Fibroblast of skin of left quadriceps (primary cell): ENCODE measurements at regions not wholly inside any gene's neighbourhood (a gene's known extent, or its start where the extent isn't known, plus 50 kb on each side); places are given as distances from the start of the nearest gene placed in this dataset.

ENCODE experiments used
- DNase-seq, 2 experiments: peaks; one replicate each; pipeline ENCODE4 v3.0.0-alpha.2; 2013; ENCODE audit warnings: low read depth in 2 of 2

DNA sequence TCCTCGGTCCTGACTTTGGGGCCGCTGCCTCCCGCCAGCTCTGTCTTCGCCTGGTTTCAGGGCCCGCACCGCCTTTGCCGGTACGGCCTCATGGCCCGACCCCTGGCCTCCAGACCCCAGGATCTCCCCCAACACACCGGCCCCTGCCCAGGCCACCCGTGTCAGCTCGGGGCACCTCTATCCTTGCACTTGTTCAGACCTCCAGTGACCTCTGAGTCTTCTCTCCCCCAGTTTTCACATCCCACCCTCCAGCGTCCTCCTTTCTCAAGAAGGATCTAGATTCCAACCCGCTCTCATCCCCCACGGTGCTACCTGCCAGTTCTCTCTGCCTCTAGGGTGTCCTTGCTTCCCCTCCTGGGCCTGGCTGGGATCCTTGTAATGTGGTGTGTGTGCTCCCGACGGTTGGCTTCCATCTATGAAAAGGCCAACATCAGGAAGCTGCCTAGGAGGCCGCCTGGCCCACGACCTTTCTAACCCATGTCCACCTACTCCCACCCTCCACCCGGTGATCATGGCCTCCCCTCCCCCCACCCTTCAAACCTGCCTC, 61.1 kb downstream of the SPATA31C2 start:
- DNase-seq, result no peak

DNA sequence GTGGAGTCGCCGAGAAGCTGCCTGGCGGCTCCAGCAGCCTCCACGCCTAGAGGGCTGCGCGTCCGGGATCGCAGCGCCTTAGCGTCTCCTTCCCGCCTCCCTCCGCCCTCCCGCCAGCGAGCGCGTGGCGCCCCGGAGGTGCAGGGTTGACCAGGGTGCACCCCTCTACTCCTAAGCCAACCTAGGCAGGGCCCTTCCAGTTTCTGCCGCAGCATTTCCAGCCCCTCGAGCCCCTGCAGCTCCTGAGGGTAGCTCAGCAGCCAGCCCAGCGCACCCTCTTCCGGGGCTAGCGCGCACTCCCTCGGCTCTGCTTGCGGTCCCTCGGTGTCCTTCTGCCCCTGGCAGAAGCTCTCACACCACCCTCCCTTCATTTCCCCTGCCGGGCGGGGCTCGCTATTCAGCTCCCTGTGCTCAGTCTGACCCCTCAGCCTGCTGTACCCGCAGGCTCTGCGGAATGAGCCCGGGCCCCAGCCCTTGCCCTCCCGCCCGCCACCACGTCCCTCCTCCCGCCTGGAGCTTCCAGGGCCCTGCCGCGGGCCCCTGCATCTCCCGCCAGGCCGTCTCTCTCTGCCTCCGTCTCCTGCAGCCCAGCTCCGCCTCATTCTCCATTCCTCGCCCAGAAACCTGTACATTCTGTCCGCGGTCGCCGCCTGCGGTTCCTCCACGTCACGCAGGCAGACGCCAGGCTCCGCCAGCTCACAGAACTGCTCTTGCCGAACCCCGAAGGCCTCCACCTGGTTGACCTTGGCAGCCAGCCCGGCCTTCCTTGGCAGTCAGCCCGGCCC, 61.8 kb downstream of the SPATA31C2 start:
- peak; percentile 37 to 39 for DNase-seq

DNA sequence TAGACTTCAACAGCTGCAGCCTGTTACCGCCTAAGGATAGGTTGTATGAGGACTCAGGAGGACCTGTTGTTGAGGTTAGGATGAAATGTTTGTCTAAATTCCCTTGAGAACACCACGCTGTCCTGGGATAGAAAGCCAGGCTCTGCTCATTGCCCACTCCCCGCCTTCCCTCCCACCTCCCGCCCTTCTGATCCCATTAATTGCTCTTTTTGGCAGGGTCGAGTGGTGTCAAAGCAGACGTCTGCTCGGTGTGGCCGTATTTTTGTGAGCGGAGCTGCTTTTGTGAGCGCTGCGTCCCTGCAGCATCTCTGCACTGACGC, 62.3 kb downstream of the SPATA31C2 start:
- no peak for DNase-seq

DNA sequence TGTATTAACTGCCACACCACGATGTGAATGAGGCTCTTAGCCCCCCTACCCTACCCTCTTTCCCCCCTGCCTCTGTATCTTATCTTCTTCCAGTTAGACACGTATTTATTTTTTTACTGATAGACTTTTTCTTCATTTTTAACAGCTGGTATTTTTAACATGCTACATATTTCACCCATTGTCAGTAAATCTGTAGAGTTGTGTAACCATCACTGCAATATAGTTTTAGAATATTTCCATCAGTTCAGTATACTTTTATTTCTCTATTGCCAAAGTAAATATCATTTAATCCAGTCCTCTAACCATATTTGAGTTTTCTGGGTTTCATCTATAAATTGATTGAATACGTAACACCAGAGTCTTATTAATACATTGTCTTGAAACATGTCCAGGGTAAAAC, 62.8 kb downstream of the SPATA31C2 start:
- no peak for DNase-seq

DNA sequence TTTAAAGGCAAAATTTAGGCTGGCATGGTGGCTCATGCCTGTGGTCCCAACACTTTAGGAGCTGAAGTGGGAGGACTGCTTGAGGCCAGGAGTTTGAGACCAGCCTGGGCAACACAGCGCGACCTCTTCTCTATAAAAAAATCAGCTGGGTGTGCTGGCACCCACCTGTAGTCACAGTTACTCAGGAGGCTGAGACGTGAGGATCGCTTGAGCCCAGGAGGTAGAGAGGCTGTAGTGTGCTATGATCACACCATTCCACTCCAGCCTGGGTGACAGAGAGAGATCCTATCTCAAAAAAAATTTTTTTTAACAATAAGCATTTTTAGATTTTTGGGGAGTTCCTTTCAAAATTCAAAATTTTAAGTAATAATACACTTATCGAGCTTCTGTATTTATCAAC, 63.3 kb downstream of the SPATA31C2 start:
- DNase-seq, result no peak

DNA sequence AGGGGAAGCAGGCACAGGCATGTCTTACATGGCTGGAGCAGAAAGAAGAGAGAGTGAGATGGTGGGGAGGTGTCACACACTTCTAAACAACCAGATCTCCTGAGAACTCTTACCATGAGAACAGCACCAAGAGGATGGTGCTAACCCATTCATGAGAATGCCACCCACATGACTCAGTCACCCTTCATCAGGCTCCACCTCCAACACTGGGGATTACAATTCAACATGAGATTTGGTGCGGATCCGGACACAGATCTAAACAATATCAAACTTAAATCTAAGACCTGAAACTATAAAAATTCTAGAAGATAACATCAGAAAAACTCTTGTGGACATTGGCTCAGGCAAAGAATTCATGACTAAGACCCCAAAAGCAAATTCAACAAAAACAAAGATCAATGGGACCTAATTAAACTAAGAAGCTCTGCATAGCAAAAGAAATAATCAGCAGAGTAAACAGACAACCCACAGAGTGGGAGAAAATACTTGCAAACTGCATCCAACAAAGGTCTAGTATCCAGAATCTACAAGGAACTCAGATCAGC, 65.4 kb downstream of the SPATA31C2 start:
- DNase-seq, result no peak

DNA sequence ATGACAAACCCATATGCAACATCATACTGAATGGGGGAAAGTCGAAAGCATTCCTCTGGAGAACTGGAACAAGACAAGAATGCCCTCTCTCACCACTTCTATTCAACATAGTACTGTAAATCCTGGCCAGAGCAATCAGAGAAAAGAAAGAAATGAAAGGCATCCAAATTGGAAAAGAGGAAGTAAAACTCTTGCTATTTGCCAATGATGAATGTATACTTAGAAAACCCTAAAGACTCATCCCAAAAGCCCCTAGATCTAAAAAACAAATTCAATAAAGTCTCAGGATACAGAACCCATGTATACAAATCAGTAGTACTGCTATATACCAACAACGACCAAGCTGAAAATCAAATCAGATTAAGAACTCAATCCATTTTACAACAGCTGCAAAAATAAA, 66.9 kb downstream of the SPATA31C2 start:
- DNase-seq, result no peak

DNA sequence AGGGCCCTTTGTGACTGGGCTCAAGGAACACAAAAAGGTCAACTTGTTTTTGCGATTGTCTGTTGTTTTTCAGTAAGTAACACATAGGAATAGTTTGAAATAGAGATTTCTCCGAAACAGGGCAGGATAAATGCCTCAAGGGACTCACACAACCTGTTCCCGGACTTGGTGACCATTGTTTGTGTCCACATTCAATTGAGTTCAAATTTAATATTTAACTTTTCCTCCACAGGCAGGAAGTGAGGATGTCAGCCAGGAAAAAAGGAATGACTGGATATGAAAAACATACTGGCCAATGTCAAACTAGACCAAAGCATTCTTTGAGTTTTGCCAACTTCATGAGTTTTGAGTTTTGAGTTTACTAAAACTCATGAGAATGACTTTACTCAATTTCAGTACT, 72.7 kb downstream of the SPATA31C2 start:
- no peak for DNase-seq

DNA sequence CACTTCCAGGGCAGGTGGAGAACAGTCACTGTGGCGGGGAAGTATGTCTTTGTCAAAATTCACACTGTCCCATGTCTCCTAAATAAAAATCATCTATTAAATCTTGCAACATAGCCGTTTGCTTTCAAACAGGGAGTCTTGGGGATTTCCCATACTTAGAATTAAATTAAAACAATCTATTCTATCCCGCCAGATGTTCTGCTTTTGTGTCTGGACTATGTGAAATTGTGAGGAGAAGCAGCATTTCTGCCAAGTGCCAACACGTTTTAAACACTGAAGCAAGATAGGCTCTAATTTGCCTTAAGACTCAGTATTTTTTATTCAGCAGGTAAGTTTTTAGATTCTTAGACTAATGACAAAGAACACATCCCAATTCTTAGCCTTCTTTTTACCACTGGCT, 73.7 kb downstream of the SPATA31C2 start:
- DNase-seq, result no peak

DNA sequence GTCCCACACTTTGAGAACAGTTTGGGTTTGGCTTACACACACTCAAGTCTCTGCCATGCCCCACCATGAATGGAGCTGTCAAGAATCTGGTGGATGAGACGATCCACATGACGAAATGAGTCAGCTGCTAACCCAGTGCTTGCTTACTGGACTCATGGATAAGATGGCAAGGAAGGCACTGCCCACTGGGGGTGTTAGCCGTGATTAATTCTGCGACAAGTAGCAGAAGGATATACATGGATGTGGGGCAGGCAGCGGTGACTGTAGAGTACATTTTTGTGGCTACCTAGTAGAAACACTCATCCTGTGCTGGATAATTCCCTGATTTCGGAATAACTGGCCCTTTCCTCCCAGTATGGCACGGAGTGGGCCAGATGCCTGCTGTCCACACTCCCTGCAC, 77.5 kb downstream of the SPATA31C2 start:
- no peak for DNase-seq

DNA sequence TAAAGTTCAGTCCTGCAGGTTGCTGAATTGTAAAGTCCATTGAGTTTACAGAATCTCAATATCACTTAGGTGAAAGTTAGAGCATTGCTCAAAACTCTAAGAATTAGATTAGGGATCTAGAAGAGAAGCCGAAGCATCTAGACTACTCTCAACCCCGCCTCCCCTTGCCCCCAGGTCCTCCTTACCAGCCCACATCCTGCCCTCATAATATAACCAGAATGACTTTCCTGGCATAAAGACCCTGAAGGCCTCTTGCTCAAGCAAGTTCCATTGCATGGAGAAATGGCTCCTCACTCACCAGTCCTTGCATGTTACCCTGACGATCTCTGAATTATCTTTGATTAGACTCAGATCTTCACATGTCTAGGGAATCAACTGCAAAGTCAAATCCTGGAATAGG, 78.8 kb downstream of the SPATA31C2 start:
- no peak for DNase-seq

DNA sequence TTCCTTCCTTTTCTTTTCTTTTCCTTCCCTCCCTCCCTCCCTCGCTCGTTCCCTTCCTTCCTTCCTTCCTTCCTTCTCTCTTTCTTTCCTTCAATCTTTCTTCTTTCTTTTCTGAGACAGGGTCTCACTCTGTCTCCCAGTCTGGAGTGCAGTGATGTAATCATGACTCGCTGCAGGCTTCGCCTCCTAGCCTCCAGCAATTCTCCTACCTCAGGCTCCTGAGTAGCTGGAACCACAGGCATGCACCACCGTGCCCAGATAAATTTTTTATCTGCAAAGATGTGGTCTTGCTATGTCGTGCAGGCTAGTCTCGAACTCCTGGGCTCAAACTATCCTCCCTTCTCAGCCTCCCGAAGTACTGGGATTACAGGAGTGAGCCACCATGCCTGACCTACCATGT, 81.4 kb downstream of the SPATA31C2 start:
- DNase-seq, result peak; percentile 34 to 35

DNA sequence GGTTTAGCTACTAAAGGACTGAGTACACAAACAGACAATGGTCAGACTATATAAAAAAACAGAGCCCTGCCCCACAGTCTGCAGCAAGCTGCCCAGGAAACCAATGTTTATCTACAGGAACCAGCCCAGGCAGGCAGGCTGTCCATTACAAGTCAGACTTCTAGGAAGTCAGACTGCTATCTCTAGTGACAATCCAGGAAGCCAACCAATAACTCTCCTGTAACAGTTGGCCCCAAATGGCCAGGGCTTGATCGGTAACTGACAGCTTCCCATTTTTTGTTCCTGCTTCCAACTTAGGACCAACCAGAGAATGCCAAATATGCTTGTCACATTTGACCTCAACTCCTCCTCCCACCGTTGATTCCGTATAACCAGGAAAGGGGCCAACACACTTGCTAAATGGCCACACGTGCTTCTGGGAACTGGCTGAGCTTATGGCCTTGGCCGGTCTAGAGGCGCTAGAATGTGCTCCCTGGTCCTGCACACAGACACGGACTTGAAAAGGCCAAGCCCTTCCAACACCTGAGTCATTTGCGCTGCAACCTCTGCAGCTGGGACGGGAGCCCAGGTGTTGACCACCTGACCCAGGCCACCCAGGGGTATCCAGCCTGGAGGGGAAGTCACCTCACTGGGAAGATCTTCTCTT, 79.6 kb upstream of the CDK20 start:
- DNase-seq, result no peak

DNA sequence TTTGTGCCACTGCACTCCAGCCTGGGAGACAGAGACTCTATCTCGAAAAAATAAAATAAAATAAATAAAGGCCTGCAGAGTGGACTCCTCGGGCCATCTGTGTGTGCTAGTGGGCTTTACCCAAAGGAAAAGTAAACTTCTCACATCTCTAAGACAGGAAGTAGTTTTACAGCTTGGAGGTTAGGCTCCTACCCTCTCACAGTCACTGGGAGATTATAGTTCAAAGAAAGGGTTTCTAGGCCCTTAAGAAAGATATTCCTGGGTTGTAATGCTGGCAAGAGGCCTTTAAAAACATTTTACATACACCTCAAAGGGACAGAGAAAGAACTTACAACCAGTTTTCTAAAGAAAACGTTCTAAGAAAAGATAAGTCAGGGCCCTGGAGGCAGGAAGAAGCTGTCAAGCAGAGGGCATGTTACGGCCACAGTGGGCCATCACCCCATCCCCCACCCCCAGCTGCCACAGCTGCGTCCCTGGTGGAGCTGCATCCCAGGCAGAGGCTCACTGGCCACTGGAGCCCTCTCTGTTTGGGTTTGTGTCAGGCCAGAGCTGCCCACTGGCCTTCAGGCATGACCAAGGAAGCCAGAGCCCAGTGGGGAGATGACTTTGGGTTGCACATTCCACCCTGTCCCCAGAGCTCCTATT, 78.1 kb upstream of the CDK20 start:
- no peak for DNase-seq

DNA sequence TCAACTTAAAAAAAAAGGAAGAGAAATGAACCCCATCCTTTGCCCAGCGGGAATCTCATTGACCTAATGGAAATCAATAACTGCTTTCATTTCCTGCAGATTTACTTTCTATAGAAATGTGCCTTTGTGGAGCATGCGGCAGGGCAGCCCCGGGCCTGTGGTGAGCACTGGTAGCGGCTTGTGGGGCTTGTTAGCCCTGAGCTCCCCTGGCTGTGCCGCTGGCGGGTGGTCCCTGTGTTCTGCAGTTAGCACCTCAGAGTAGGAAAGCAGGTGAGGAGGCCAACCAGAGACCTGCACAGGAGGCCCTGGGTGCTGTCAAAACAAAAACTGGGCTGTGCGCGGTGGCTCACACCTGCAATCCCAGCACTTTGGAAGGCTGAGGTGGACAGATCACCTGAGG, 76.8 kb upstream of the CDK20 start:
- no peak for DNase-seq

DNA sequence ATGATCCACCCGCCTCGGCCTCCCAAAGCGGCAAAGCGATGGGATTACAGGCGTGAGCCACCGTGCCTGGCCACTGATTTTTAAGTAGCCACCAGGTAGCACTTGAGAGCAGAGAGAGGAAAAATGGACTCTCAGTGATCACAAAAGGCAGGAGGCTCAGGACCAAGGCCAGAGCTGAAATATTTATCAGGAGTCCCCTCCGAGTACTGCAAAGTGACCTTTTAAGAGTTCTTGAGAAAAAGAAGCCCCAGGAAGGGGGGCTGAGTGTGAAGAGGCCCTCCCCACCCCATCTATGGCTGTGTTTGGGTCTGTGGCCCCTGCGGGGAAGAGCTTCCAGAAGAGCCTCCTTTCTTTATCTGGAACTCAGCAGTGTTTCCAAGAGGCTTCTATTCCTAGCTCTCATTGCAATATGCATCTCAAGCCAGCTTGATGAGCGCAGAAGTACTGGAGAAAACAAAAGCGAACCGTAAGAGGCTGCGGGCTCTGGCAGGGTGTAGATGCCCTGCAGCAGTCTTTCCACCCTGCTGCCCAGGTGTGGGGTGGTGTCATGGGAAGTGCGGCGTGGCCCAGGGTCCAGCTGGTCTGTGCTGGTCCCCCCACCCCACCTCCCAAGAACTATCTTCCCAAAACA, 75.5 kb upstream of the CDK20 start:
- no peak for DNase-seq

DNA sequence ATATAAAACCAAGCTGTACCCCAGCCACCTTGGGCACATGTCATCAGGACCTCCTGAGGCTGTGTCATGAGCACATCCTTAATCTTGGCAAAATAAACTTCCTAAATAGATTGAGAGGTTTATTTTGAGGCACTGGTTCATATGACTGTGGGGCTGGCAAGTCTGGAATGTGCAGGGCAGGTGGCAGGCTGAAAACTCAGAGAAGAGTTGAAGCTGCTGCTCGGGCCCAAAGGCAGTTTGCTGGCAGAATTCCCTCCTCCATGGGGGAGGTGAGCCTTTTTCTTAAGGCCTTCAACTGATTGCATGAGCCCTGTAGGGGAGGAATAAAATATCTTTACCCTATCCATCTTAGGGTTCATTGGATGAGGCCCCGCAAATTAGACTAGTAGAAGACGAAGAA, 72.2 kb upstream of the CDK20 start:
- no peak for DNase-seq

DNA sequence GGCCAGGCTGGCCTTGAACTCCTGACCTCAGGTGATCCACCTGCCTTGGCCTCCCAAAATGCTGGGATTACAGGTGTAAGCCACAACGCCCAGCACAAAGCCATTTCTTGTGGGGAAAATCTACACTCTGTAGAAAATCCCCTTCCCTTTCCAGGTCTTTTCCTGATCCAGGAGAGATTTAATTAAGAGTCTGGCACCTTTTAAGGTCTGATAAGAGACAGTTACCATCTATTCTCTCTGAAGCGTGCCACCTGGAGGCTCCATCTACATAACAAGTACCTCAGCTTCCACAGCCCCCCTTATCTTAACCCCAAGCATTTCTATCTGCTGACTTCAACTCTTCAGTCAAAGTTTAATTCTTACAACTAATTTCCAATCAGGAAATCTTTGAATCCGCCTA, 71.4 kb upstream of the CDK20 start:
- no peak for DNase-seq

DNA sequence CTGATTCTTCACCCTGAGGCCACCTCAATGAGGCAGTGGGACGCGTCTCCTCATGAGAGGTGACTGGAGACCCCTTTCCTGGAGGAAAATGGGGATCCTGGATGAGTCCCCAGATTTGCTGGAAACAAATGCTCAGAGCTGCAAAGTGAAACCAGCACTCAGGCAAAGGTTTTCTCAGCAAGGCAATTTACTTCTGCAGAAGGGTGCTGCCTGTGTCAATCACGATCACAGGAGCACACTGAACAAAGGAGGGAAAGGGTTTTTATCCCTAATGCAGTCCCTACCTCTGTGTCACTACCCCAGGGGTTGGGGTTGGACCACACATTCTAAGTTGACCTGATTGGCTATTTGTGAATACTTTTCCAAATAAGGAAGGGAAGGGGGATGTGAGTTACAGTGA, 69.9 kb upstream of the CDK20 start:
- DNase-seq, result no peak

DNA sequence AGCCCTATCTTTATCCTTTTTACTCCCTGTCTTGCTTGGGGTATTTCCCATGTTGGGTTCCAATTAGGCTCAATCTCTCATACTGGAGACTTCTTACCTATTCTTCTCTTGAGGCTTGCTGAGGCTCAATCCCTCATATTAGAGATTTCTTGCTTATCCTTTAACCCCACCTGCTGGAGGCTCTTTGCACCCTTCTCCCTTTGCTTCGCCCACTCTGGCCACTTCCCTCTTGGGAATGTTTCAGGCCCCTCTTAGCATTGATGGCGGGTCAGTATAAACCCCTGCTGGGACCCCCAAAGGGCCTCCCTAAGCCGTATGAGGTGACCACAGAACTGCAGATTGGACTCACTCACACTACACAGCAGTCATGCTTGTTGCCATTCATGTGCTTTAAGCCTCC, 69.3 kb upstream of the CDK20 start:
- DNase-seq, result no peak

DNA sequence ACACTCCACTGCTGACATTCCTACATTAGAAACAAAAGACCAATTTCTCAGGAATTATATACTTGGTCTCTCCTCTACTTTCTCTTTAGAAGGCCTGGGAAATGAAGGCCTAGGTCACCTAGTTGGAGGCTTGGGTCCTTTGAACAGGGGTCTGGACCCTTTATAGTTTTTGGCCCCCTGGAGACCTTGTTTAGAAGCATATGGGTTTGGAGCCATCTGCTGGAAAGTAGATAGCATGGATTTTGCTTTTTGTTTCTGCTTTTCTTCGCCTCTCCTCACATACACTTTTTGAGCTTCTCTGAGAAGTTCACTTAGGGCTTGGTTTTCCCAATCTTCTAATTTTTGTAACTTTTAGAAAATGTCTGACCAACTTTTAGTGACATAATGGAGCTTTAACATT, 67.1 kb upstream of the CDK20 start:
- no peak for DNase-seq

DNA sequence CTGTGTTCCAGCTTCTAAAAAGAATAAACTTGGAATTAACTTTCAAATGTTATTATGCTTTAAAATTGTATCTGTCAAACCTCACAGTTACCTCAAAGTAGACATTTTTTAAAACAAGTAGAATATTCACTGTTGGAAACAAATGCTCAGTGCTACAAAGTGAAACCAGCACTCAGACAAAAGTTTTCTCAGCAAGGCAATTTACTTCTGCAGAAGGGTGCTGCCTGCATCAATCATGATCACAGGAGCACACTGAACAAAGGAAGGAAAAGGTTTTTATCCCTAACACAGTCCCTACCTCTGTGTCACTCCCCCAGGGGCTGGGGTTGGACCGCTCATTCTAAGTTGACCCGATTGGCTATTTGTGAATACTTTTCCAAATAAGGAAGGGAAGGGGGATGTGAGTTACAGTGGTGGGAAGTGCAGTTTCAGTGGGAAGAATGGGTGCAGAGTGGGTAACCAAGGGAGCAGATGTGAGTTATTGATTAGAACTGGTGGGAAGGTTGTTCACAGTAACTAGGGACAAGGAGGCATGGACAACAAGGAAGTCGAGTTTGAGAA, 63.0 kb upstream of the CDK20 start:
- no peak for DNase-seq
